Bronchial epithelial cell (primary cell): ENCODE measurements at regions not wholly inside any gene's neighbourhood (a gene's known extent, or its start where the extent isn't known, plus 50 kb on each side); places are given as distances from the start of the nearest gene placed in this dataset.

ENCODE experiments used
- DNase-seq: peaks from one replicate; pipeline ENCODE4 v3.0.0-alpha.2; 2010; ENCODE audit warnings: low read depth
- FAIRE-seq: peaks from 2 replicates; lab custom pipeline; 2011; peaks lifted over from hg19 to GRCh38; lab: Jason Lieb, UNC
- H3K27me3 ChIP-seq: 2 replicates; pipeline ENCODE4 v1.5.1; 2011; ENCODE audit warnings: low read length; ENCODE audit not compliant: control insufficient read depth, insufficient read depth
- H3K36me3 ChIP-seq: 2 replicates; pipeline ENCODE4 v1.5.1; 2011; ENCODE audit warnings: low read length; ENCODE audit not compliant: control insufficient read depth, insufficient read depth
- H3K4me3 ChIP-seq: 2 replicates; pipeline ENCODE4 v1.5.1; 2011; ENCODE audit warnings: mild to moderate bottlenecking, low read depth, low read length, control low read depth
- TF ChIP-seq, protein P1 (sequence below): IDR thresholded peaks from 2 replicates; pipeline ENCODE4 v1.5.1; 2011; ENCODE audit warnings: mild to moderate bottlenecking, moderate library complexity, low read length, control low read depth, inconsistent platforms; ENCODE audit not compliant: insufficient read depth, severe bottlenecking

- DNase-seq (no peak), FAIRE-seq (no peak)
- H3K27me3 ChIP-seq = peaks cover 2% of the 10 kb centered on the region
- no peak overlapping the region for H3K4me3 ChIP-seq
- TF ChIP-seq, protein P1, sequence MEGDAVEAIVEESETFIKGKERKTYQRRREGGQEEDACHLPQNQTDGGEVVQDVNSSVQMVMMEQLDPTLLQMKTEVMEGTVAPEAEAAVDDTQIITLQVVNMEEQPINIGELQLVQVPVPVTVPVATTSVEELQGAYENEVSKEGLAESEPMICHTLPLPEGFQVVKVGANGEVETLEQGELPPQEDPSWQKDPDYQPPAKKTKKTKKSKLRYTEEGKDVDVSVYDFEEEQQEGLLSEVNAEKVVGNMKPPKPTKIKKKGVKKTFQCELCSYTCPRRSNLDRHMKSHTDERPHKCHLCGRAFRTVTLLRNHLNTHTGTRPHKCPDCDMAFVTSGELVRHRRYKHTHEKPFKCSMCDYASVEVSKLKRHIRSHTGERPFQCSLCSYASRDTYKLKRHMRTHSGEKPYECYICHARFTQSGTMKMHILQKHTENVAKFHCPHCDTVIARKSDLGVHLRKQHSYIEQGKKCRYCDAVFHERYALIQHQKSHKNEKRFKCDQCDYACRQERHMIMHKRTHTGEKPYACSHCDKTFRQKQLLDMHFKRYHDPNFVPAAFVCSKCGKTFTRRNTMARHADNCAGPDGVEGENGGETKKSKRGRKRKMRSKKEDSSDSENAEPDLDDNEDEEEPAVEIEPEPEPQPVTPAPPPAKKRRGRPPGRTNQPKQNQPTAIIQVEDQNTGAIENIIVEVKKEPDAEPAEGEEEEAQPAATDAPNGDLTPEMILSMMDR = no peak
- H3K36me3 ChIP-seq = no peaks in the 10 kb centered on the region
Observed at GRCh38 chr10:6349846-6350535, 147.3 kb downstream of the PFKFB3 start.

DNA sequence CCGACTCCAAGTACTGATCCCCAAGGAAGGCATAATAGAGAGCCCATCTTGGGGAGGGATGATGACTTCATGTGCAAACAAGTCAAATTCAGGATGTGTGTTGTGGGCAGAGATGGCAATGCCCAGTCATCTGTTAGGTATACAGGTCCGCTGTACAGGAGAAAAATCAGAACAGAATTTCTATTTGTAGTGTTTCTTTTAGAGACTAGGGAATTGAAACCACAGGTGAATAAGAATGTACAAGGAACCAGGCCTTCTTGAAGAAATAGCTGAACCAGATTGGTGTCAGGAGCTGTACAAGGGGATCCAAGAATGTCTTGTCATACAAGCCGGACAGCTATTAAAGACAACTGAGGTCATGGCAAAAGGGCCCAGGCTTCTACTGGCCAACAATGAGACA lies 147.9 kb downstream of the PFKFB3 start:
- Histone ChIP-seq H3K4me3 (no peak overlapping the region), H3K27me3 (peaks cover 2% of the 10 kb centered on the region), H3K36me3 (no peaks in the 10 kb centered on the region)
- DNase-seq = no peak
- FAIRE-seq = peak; percentile 58
- TF ChIP-seq, protein P1 = no peak

DNA sequence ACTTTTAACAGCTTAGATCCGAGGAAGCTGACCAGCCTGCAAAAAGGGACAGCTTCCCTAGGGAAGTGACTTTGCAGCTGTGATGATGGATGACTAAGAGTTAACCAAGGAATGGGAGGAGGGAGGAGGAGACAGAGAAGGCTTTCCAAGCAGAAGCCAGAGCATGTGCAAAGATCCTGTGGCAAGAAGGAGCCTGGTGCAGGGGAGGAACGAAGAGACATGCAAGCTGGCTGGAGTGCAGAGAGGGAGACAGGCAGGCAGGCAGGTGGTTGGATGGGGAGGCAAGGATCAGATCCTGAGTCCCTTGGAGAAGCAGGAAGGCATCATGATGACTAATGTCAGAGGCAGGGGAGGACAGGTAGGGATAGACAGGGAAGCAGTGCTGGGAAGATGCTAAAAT lies 148.8 kb downstream of the PFKFB3 start:
- DNase-seq (no peak), FAIRE-seq (peak; percentile 76)
- Histone ChIP-seq H3K27me3 (peaks cover 2% of the 10 kb centered on the region), H3K4me3 (no peak overlapping the region), H3K36me3 (no peaks in the 10 kb centered on the region)
- TF ChIP-seq, protein P1 = no peak

DNA sequence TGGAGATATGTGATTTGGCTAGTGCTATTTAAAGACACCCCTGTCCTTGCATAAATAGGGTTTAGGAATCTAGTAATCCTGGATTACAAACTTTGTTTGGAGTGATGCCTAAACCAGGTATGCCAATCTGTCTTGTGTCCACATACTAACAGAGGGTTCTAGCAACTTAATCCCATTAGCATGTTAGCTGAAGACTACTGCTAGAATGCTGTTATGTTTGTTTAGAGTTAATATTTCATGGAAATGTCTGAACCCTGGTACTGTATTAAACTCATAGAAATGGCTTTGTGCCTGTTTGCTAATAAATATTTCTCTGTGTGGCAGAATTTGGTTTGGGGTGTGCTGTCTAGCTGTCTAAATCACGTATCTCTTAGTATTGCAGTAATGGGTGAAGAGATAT lies 150.8 kb downstream of the PFKFB3 start:
- Histone ChIP-seq H3K36me3 (no peaks in the 10 kb centered on the region), H3K27me3 (peaks cover 2% of the 10 kb centered on the region), H3K4me3 (no peak overlapping the region)
- FAIRE-seq (no peak), DNase-seq (no peak)
- TF ChIP-seq, protein P1 = no peak

DNA sequence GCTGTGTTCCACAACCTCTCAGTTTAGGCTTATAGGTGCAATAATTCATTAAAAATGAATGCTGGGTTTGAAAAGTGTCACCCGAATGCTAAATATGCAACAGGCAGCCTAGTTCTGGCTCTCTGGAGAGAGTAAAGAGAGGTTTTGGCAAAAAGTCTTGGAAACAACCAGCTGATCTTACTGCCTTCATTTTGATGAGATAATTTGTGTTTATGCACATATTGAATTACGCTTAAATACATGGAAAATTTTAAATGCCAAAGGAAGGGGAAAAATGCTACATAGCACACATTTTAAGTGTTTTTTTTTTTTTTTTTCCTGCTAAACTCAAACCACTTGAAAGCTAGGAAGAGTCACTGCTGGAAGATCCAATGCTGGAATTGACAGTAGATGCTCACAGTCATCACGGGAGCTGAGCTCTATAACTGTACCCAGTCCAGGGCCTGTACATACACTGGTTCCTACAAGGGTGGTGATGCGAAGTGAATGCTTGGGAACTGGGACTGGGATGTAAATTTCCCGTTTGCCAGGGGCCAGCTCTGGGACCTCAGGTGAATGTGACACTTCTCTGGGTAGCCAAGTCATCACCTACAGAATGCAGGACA lies 151.5 kb downstream of the PFKFB3 start:
- H3K36me3 ChIP-seq = no peaks in the 10 kb centered on the region
- H3K27me3 ChIP-seq = peaks cover 2% of the 10 kb centered on the region
- H3K4me3 ChIP-seq = no peak overlapping the region
- TF ChIP-seq, protein P1 = no peak
- FAIRE-seq (no peak), DNase-seq (no peak)
